Neural progenitor cell (in vitro differentiated cells): ENCODE measurements at regions not wholly inside any gene's neighbourhood (a gene's known extent, or its start where the extent isn't known, plus 50 kb on each side); places are given as distances from the start of the nearest gene placed in this dataset.

Experiments
- DNase-seq: peaks from one replicate; pipeline ENCODE4 v3.0.0-alpha.2; 2016; ENCODE audit warnings: low spot score
- H2AFZ ChIP-seq: fragments of 200-600 bp; sonication (generic); replicated peaks from 2 replicates; pipeline ENCODE4 v1.6.1; 2016; ENCODE audit warnings: antibody characterized with exemption
- H3F3A ChIP-seq: fragments of 200-600 bp; sonication (generic); 2 replicates; pipeline ENCODE4 v1.6.1; 2016; ENCODE audit warnings: antibody characterized with exemption, low read depth
- H3K27ac ChIP-seq: fragments of 200-600 bp; sonication (generic); 2 replicates; pipeline ENCODE4 v1.5.1; 2016; ENCODE audit warnings: mild to moderate bottlenecking
- H3K27me3 ChIP-seq: fragments of 200-600 bp; sonication (generic); 2 replicates; pipeline ENCODE4 v1.6.1; 2016; ENCODE audit warnings: mild to moderate bottlenecking, moderate library complexity
- H3K36me3 ChIP-seq: fragments of 200-600 bp; sonication (generic); 2 replicates; pipeline ENCODE4 v1.5.1; 2016
- H3K4me1 ChIP-seq: fragments of 200-600 bp; sonication (generic); 2 replicates; pipeline ENCODE4 v1.6.1; 2016; ENCODE audit warnings: mixed run types
- H3K4me2 ChIP-seq: fragments of 200-600 bp; sonication (generic); 2 replicates; pipeline ENCODE4 v1.6.1; 2016
- H3K4me3 ChIP-seq: fragments of 200-600 bp; sonication (generic); 2 replicates; pipeline ENCODE4 v1.5.1; 2016
- H3K79me2 ChIP-seq: fragments of 200-600 bp; sonication (generic); 2 replicates; pipeline ENCODE4 v1.6.1; 2016; ENCODE audit warnings: low read depth
- H3K9ac ChIP-seq: fragments of 200-600 bp; sonication (generic); 2 replicates; pipeline ENCODE4 v1.6.1; 2016
- H3K9me3 ChIP-seq: fragments of 200-600 bp; sonication (generic); 2 replicates; pipeline ENCODE4 v1.5.1; 2016; ENCODE audit warnings: low read depth
- H4K20me1 ChIP-seq: fragments of 200-600 bp; sonication (generic); 2 replicates; pipeline ENCODE4 v1.6.1; 2016; ENCODE audit warnings: low read depth
- H3K27ac Mint-ChIP-seq: 3 replicates; pipeline ENCODE4 v1.8.0; 2021; ENCODE audit warnings: mixed read lengths
- H3K27me3 Mint-ChIP-seq: 2 replicates; pipeline ENCODE4 v1.8.0; 2022; ENCODE audit warnings: low read depth, mild to moderate bottlenecking, inconsistent platforms, moderate library complexity, mixed read lengths; ENCODE audit not compliant: insufficient read depth
- H3K36me3 Mint-ChIP-seq: 3 replicates; pipeline ENCODE4 v1.8.0; 2021; ENCODE audit warnings: mixed read lengths
- H3K4me1 Mint-ChIP-seq: 3 replicates; pipeline ENCODE4 v1.8.0; 2021; ENCODE audit warnings: mixed read lengths
- H3K4me3 Mint-ChIP-seq: 3 replicates; pipeline ENCODE4 v1.8.0; 2021; ENCODE audit warnings: mild to moderate bottlenecking, moderate library complexity, mixed read lengths
- H3K9me3 Mint-ChIP-seq: 3 replicates; pipeline ENCODE4 v1.8.0; 2020; ENCODE audit warnings: mixed read lengths
- CTCF ChIP-seq: fragments of 200-600 bp; sonication (generic); IDR thresholded peaks from 2 replicates; pipeline ENCODE4 v1.5.1; 2017; ENCODE audit warnings: antibody characterized with exemption, mild to moderate bottlenecking
- EZH2 ChIP-seq: fragments of 200-600 bp; sonication (generic); IDR thresholded peaks from 2 replicates; pipeline ENCODE4 v1.6.1; 2017; ENCODE audit warnings: antibody characterized with exemption, mild to moderate bottlenecking, moderate library complexity
- EZH2phosphoT487 ChIP-seq: fragments of 200-600 bp; sonication (generic); IDR thresholded peaks from 2 replicates; pipeline ENCODE4 v1.6.1; 2017; ENCODE audit warnings: antibody characterized with exemption

DNA sequence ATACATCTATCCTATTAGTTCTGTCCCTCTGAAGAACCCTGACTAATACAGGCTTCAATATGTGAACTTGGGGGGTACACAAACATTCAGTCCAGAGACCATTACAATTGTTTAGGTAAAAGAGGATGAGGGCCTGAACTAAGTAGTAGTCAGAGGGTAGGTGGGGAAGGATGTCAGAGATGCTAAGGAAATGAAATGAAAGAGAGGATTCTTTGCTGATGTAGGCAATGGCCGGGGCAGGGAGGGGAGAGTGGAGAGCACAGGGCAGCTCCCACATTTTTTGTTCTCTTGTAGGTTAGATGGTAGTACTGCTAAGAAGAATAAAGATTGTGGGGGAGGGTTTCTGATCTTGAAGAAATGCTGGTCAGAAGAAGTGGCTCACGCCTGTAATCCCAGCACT lies 60.8 kb downstream of the SOX4 start:
- Histone ChIP-seq H3K79me2 (no peaks in the 10 kb centered on the region), H3F3A (no peaks in the 10 kb centered on the region), H4K20me1 (no peaks in the 10 kb centered on the region), H3K4me1 (no peaks in the 10 kb centered on the region), H3K9ac (no peak overlapping the region), H3K27me3 (no peaks in the 10 kb centered on the region), H3K27ac (no peak overlapping the region), H3K4me3 (no peak overlapping the region), H2AFZ (no peak overlapping the region), H3K4me2 (no peak overlapping the region), H3K9me3 (no peaks in the 10 kb centered on the region), H3K36me3 (no peaks in the 10 kb centered on the region)
- Mint-ChIP-seq H3K27me3 (peaks cover 8% of the 10 kb centered on the region), H3K4me3 (no peak overlapping the region), H3K9me3 (peaks cover 9% of the 10 kb centered on the region), H3K36me3 (peaks cover 3% of the 10 kb centered on the region), H3K4me1 (peaks cover 3% of the 10 kb centered on the region), H3K27ac (no peak overlapping the region)
- DNase-seq = no peak
- no peak for TF ChIP-seq EZH2
- no peak for TF ChIP-seq CTCF
- TF ChIP-seq EZH2phosphoT487 = no peak

DNA sequence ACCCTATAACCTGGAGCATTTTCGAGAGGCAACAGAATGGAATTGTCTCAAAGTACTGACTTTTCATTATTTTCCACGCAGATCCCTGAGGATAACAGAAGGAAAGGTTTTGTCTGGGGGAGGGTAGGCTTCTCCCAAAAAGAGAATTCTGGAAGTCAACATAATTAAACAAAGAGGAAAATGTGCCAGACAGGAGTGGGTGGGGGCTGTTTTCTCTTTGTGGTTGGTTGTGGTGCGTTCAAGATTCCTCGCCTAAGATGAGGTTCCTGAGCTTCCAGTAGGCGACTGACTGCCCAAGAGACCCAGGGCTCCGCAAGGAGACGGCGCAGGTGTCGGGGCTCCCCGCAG lies 70.4 kb downstream of the SOX4 start:
- Mint-ChIP-seq H3K27me3 (peaks cover 20% of the 10 kb centered on the region), H3K4me1 (peaks cover 29% of the 10 kb centered on the region), H3K4me3 (peak overlapping the region; percentile 96), H3K9me3 (peaks cover 2% of the 10 kb centered on the region), H3K36me3 (peaks cover 5% of the 10 kb centered on the region), H3K27ac (peak overlapping the region; percentile 81)
- peaks cover 18% of the 10 kb centered on the region for H3K4me1 ChIP-seq
- no peaks in the 10 kb centered on the region for H3K9me3 ChIP-seq
- H3K27ac ChIP-seq = no peak overlapping the region
- peaks cover 21% of the 10 kb centered on the region for H3K27me3 ChIP-seq
- H3K79me2 ChIP-seq = peaks cover 31% of the 10 kb centered on the region
- H3K36me3 ChIP-seq = peaks cover 3% of the 10 kb centered on the region
- peak overlapping the region; percentile 93 for H3K4me2 ChIP-seq
- DNase-seq = no peak
- peaks cover 31% of the 10 kb centered on the region for H3F3A ChIP-seq
- no peak overlapping the region for H3K9ac ChIP-seq
- H3K4me3 ChIP-seq = peak overlapping the region; percentile 97
- H4K20me1 ChIP-seq = peaks cover 15% of the 10 kb centered on the region
- TF ChIP-seq CTCF (no peak), EZH2 (no peak), EZH2phosphoT487 (no peak)
- H2AFZ ChIP-seq = peak overlapping the region; percentile 92

DNA sequence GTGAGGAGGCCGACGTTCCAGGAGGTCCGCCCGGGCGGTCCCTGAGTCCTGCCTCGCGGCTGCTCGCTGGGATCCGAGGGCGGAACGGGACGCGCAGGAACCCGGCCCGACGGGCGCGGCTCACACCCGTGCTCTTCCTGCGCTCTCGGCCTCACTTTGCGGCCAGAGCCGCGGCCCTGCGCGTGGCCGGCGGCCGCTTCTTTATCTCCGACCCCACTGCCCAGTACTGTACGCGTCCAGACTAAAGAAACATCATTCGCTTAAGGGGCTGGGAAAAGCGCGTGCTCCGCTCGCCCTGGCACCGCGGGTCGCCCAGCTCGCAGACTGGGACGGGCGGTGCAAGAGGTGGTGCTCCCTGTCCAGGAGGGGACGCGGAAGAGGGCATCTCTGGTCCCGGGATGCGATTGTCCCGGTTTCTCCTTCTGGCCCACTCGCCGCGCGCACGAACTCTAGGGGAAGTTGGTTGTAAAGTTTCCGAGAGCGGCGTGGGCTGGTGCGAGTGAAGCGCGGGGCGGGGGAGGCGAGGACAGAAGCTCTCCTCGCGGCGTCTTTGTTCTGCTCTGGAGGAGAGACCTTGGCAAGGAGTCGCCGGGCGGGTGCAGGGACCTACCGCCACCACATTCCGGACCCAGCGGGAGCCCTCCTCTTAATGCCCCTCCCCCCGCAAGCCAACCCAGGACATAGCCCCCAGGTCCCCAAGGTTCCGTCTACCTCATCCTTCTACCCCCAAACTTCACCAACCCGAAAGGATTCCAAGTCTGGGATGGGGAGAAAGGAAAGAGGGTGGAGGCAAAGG lies 71.0 kb downstream of the SOX4 start:
- Histone ChIP-seq H4K20me1 (peaks cover 20% of the 10 kb centered on the region), H3K27me3 (peaks cover 21% of the 10 kb centered on the region), H3K4me2 (peak overlapping the region; percentile 93), H3K27ac (no peak overlapping the region), H3K36me3 (peaks cover 8% of the 10 kb centered on the region), H3K9me3 (no peaks in the 10 kb centered on the region), H3K9ac (no peak overlapping the region), H2AFZ (peak overlapping the region; percentile 92), H3K4me1 (peaks cover 24% of the 10 kb centered on the region), H3K79me2 (peaks cover 37% of the 10 kb centered on the region), H3K4me3 (peak overlapping the region; percentile 97), H3F3A (peaks cover 31% of the 10 kb centered on the region)
- H3K9me3 Mint-ChIP-seq = peaks cover 2% of the 10 kb centered on the region
- peak overlapping the region; percentile 96 for H3K4me3 Mint-ChIP-seq
- TF ChIP-seq EZH2phosphoT487 (peak; percentile 13), EZH2 (no peak), CTCF (no peak)
- H3K27me3 Mint-ChIP-seq = peaks cover 20% of the 10 kb centered on the region
- peaks cover 34% of the 10 kb centered on the region for H3K4me1 Mint-ChIP-seq
- DNase-seq = peak; percentile 79
- H3K36me3 Mint-ChIP-seq = peaks cover 10% of the 10 kb centered on the region
- peak overlapping the region; percentile 87 for H3K27ac Mint-ChIP-seq
